Tibial nerve (tissue), 4 donors: ENCODE measurements at regions not wholly inside any gene's neighbourhood (a gene's known extent, or its start where the extent isn't known, plus 50 kb on each side); places are given as distances from the start of the nearest gene placed in this dataset.

Experiments used
- CTCF ChIP-seq, 5 experiments: fragments of 200-600 bp in 3 of 5; fragments of 450-650 bp in 2 of 5; sonication (generic) in 3 of 5; IDR thresholded peaks; one replicate each; pipeline ENCODE4 v1.5.1; 2016 to 2019; ENCODE audit warnings: antibody characterized with exemption in 5 of 5, mild to moderate bottlenecking in 3 of 5, moderate library complexity in 2 of 5
- EP300 ChIP-seq, 2 donors: sonication (generic); formaldehyde crosslinking; IDR thresholded peaks; one replicate each; pipeline ENCODE4 v1.6.1; 2017; ENCODE audit warnings: antibody characterized with exemption in 2 of 2, mild to moderate bottlenecking in 1 of 2
- POLR2A ChIP-seq, 2 donors: fragments of 450-650 bp; IDR thresholded peaks; one replicate each; pipeline ENCODE4 v1.6.1; 2017; ENCODE audit warnings: antibody characterized with exemption in 2 of 2, mild to moderate bottlenecking in 2 of 2, moderate library complexity in 2 of 2

DNA sequence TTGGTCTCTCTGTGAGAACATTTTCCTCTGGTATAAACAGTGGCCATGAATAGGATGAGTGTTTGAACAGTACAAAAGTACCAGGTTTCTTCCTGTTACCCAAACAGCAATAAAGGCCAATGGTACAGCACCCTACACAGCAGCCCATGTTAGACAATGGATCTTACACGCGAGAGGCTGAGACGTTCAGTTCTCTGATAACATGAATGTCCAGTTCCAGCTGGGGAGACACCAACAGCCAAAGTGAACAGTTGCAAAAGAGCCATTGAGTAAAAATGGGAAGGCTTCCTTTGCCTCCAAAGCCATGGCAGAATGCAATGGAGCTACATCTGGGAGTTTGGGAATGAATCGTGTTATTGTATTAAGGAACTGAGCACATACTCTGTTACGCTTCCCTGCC lies 246.8 kb upstream of the SGK1 start:
- TF ChIP-seq POLR2A (IDR thresholded peaks at IDR 0.05) = no peak
- TF ChIP-seq CTCF (IDR thresholded peaks at IDR 0.05) = no peak
- TF ChIP-seq EP300 (IDR thresholded peaks at IDR 0.05) = no peak
